K562 (cell line): ENCODE measurements at regions not wholly inside any gene's neighbourhood (a gene's known extent, or its start where the extent isn't known, plus 50 kb on each side); places are given as distances from the start of the nearest gene placed in this dataset.

Experiments
- ATAC-seq: fragments of 200-7000 bp; cut with Tn5 transposase; 3 replicates; pipeline ENCODE4 v1.9.1; 2020; ENCODE audit warnings: moderate library complexity
- BruUV-seq: library from RNA; stranded (reverse); fragments of 400-500 nt; replicated peaks from 2 replicates; lab custom pipeline; 2021; lab: Mats Ljungman, UMichigan
- CTCF ChIA-PET: fragments of 300-600 bp; formaldehyde crosslinking; extraction: SDS; loops from one replicate; lab custom pipeline; 2021; ENCODE audit warnings: low intra/inter-chr PET ratio; lab: Yijun Ruan, JAX
- POLR2A ChIA-PET: fragments of 300-600, 350-650 bp; sonication (Branson Sonifier 250); formaldehyde crosslinking; extraction: SDS; loops from one replicate; lab custom pipeline; 2021; ENCODE audit warnings: antibody characterized with exemption, inconsistent platforms; lab: Yijun Ruan, JAX
- DNase-seq, 4 experiments: peaks; one replicate each; pipeline versions ENCODE4 v3.0.0 to v3.0.0-alpha.2; 2011 to 2018; ENCODE audit warnings: low spot score in 3 of 4, mixed read lengths in 3 of 4; ENCODE audit errors: extremely low read depth in 1 of 4
- FAIRE-seq: peaks from 2 replicates; lab custom pipeline; 2011; peaks lifted over from hg19 to GRCh38; lab: Jason Lieb, UNC
- H2AFZ ChIP-seq: 2 replicates; pipeline ENCODE4 v1.6.0; 2011; ENCODE audit warnings: low read depth, low read length, control low read depth, inconsistent platforms
- H3K27ac ChIP-seq: fragments of 200-600 bp; 3 replicates; pipeline ENCODE4 v1.8.0; 2011; ENCODE audit warnings: low read depth, mild to moderate bottlenecking, control low read depth, inconsistent platforms, low read length, moderate library complexity, mixed read lengths; ENCODE audit errors: extremely low read depth
- H3K27me3 ChIP-seq, 2 experiments: fragments of 300-600 bp in 1 of 2; 2 replicates in 1 of 2; 3 replicates in 1 of 2; pipeline versions ENCODE4 v1.6.0 to v1.8.0; 2011; ENCODE audit warnings: inconsistent platforms in 2 of 2, low read length in 2 of 2, mild to moderate bottlenecking in 1 of 2, mixed read lengths in 1 of 2, moderate library complexity in 1 of 2; ENCODE audit not compliant: control insufficient read depth in 2 of 2, insufficient read depth in 2 of 2
- H3K36me3 ChIP-seq: fragments of 300-600 bp; 3 replicates; pipeline ENCODE4 v1.8.0; 2011; ENCODE audit warnings: mild to moderate bottlenecking, low read length, inconsistent platforms; ENCODE audit not compliant: control insufficient read depth, insufficient read depth
- H3K4me1 ChIP-seq, 2 experiments: fragments of 200-600 bp in 1 of 2; replicated peaks in 1 of 2; 2 replicates in 1 of 2; 3 replicates in 1 of 2; pipeline versions ENCODE4 v1.5.1 to v1.8.0; 2011; ENCODE audit warnings: inconsistent platforms in 2 of 2, low read length in 2 of 2, mild to moderate bottlenecking in 1 of 2, mixed read lengths in 1 of 2, moderate library complexity in 1 of 2; ENCODE audit not compliant: control insufficient read depth in 2 of 2, insufficient read depth in 2 of 2
- H3K4me2 ChIP-seq: 2 replicates; pipeline ENCODE4 v1.6.1; 2011; ENCODE audit warnings: low read length, control low read depth, inconsistent platforms, mixed read lengths; ENCODE audit not compliant: insufficient read depth
- H3K4me3 ChIP-seq: fragments of 200-600 bp; sonication (generic), shearing (Covaris generic); 2 replicates; pipeline ENCODE4 v1.5.1; 2016; ENCODE audit warnings: control low read depth, inconsistent platforms
- H3K79me2 ChIP-seq: fragments of 200-600 bp; 3 replicates; pipeline ENCODE4 v1.8.0; 2011; ENCODE audit warnings: low read length, inconsistent platforms; ENCODE audit not compliant: control insufficient read depth, insufficient read depth
- H3K9ac ChIP-seq, 2 experiments: 2 replicates each; pipeline versions ENCODE4 v1.6.0 to v1.6.1; 2011; ENCODE audit warnings: low read depth in 2 of 2, low read length in 2 of 2, control low read depth in 1 of 2, inconsistent platforms in 1 of 2, mild to moderate bottlenecking in 1 of 2, mixed read lengths in 1 of 2; ENCODE audit not compliant: insufficient read depth in 1 of 2
- H3K9me1 ChIP-seq: one replicate; pipeline ENCODE4 v1.6.0; 2011; ENCODE audit warnings: inconsistent platforms, mild to moderate bottlenecking, low read length, moderate library complexity; ENCODE audit not compliant: control insufficient read depth, insufficient read depth
- H3K9me3 ChIP-seq: replicated peaks from 2 replicates; pipeline ENCODE4 v1.5.1; 2011; ENCODE audit warnings: low read depth, low read length, inconsistent platforms; ENCODE audit not compliant: control insufficient read depth, insufficient read depth
- H4K20me1 ChIP-seq: replicated peaks from 2 replicates; pipeline ENCODE4 v1.6.1; 2011; ENCODE audit warnings: low read length, inconsistent platforms, mixed read lengths; ENCODE audit not compliant: control insufficient read depth, insufficient read depth
- BACH1 ChIP-seq: fragments of 200-800 bp; sonication (Bioruptor generic); IDR thresholded peaks from 2 replicates; pipeline ENCODE4 v1.6.1; 2016; ENCODE audit warnings: missing genetic modification characterization, missing compliant biosample characterization
- DIDO1 ChIP-seq: fragments of 450-650 bp; IDR thresholded peaks from 2 replicates; pipeline ENCODE4 v1.6.1; 2016; ENCODE audit warnings: low read depth, missing biosample characterization, missing genetic modification characterization
- EHMT2 ChIP-seq: fragments of 450-650 bp; IDR thresholded peaks from 2 replicates; pipeline ENCODE4 v1.6.1; 2018; ENCODE audit warnings: antibody characterized with exemption
- GATAD2A ChIP-seq: fragments of 450-650 bp; IDR thresholded peaks from 2 replicates; pipeline ENCODE4 v1.6.1; 2017
- GATAD2B ChIP-seq: fragments of 450-650 bp; IDR thresholded peaks from 2 replicates; pipeline ENCODE4 v1.6.1; 2017; ENCODE audit warnings: mild to moderate bottlenecking, borderline replicate concordance
- HDAC3 ChIP-seq: fragments of 450-650 bp; IDR thresholded peaks from 2 replicates; pipeline ENCODE4 v1.6.1; 2018; ENCODE audit warnings: borderline replicate concordance, mild to moderate bottlenecking, moderate library complexity; ENCODE audit not compliant: partially characterized antibody
- HES1 ChIP-seq: fragments of 450-650 bp; IDR thresholded peaks from 2 replicates; pipeline ENCODE4 v1.6.1; 2016; ENCODE audit warnings: low read depth, mild to moderate bottlenecking, moderate library complexity
- ILF3 ChIP-seq: fragments of 450-650 bp; IDR thresholded peaks from 2 replicates; pipeline ENCODE4 v1.6.1; 2018; ENCODE audit warnings: antibody characterized with exemption, mild to moderate bottlenecking, moderate library complexity, borderline replicate concordance
- MTA2 ChIP-seq: fragments of 450-650 bp; IDR thresholded peaks from 2 replicates; pipeline ENCODE4 v1.6.1; 2016; ENCODE audit warnings: low read depth
- MXI1 ChIP-seq: IDR thresholded peaks from 2 replicates; pipeline ENCODE4 v1.6.1; 2011; ENCODE audit warnings: low read depth, mild to moderate bottlenecking, improper control_type of control experiment, low read length
- NFATC3 ChIP-seq: fragments of 450-650 bp; IDR thresholded peaks from 2 replicates; pipeline ENCODE4 v1.6.1; 2017; ENCODE audit warnings: mild to moderate bottlenecking
- NFRKB ChIP-seq: fragments of 450-650 bp; IDR thresholded peaks from 2 replicates; pipeline ENCODE4 v1.6.1; 2016; ENCODE audit warnings: low read depth
- PHF21A ChIP-seq: fragments of 450-650 bp; IDR thresholded peaks from 2 replicates; pipeline ENCODE4 v1.6.1; 2017; ENCODE audit warnings: low read depth, borderline replicate concordance
- POLR2G ChIP-seq: fragments of 200-400 bp; formaldehyde crosslinking; IDR thresholded peaks from 2 replicates; pipeline ENCODE4 v1.6.1; 2017; ENCODE audit warnings: low read depth, mild to moderate bottlenecking, antibody characterized with exemption, low read length, moderate library complexity
- RBM22 ChIP-seq: fragments of 200-400 bp; formaldehyde crosslinking; IDR thresholded peaks from 2 replicates; pipeline ENCODE4 v1.6.1; 2018; ENCODE audit warnings: low read length, low read depth; ENCODE audit not compliant: poor library complexity, severe bottlenecking
- SIN3A ChIP-seq, 2 experiments: fragments of 150-350 bp in 1 of 2; IDR thresholded peaks; 2 replicates each; pipeline ENCODE4 v1.6.1; 2011 to 2016; ENCODE audit warnings: borderline replicate concordance in 2 of 2, low read depth in 2 of 2, low read length in 2 of 2, mild to moderate bottlenecking in 2 of 2, moderate library complexity in 2 of 2; ENCODE audit not compliant: control insufficient read depth in 1 of 2
- SMARCA4 ChIP-seq: fragments of 450-650 bp; IDR thresholded peaks from 2 replicates; pipeline ENCODE4 v1.6.1; 2016
- ZNF140 ChIP-seq: fragments of 250-450 bp; sonication (Bioruptor Pico); IDR thresholded peaks from 2 replicates; pipeline ENCODE4 v1.8.0; 2021; ENCODE audit warnings: moderate library complexity, mild to moderate bottlenecking, inconsistent platforms
- ZNF197 ChIP-seq: fragments of 200-800 bp; sonication (Bioruptor generic); IDR thresholded peaks from 2 replicates; pipeline ENCODE4 v1.6.1; 2016; ENCODE audit warnings: low read depth, missing genetic modification characterization, missing compliant biosample characterization
- ZNF717 ChIP-seq: fragments of 250-450 bp; sonication (Bioruptor Pico); IDR thresholded peaks from 2 replicates; pipeline ENCODE4 v1.5.0; 2021
- WGBS: fragments of 100-300 bp; shearing (Covaris generic); methylation state at CpG from one replicate; pipeline ENCODE4 v1.1.6; 2016; ENCODE audit warnings: low coverage, mixed read lengths; ENCODE audit not compliant: insufficient coverage; ENCODE audit errors: missing lambda C conversion rate; 5-methylcytosine and 5-hydroxymethylcytosine counted together
- in situ Hi-C: fragments of 300-500 bp; cut with MboI; formaldehyde crosslinking; loops from 4 replicates; pipeline ENCODE4 v1.15.0; 2018; ENCODE audit warnings: inconsistent platforms, mixed read lengths
- intact Hi-C: fragments of 100-400 bp; cut with micrococcal nuclease; formaldehyde crosslinking; loops from 2 replicates; pipeline ENCODE4 v1.14.2; 2022

GRCh38 chr4:187021436-187022205 is 298.0 kb upstream of the FAT1 start:
- H3K79me2 ChIP-seq: no peaks in the 10 kb centered on the region
- no peak overlapping the region for H3K27ac ChIP-seq
- 2% methylated on average over 6 of the region's 6 CpGs for WGBS
- no peak overlapping the region for H3K4me3 ChIP-seq
- no peaks in the 10 kb centered on the region for H4K20me1 ChIP-seq
- in situ Hi-C loops (no loop called here), intact Hi-C loops (no loop called here)
- no peak for ATAC-seq
- H3K9me3 ChIP-seq: no peaks in the 10 kb centered on the region
- no peak for FAIRE-seq
- TF ChIP-seq SIN3A (IDR thresholded peaks at IDR 0.05; ENCODE audit: borderline replicate concordance in 2 of 2, control insufficient read depth in 1 of 2, low read depth in 2 of 2, low read length in 2 of 2) (no peak), RBM22 (no peak), ZNF140 (CRISPR knock-in tag) (no peak), EHMT2 (no peak), ILF3 (no peak), HDAC3 (no peak), NFATC3 (no peak), POLR2G (no peak), SMARCA4 (no peak), BACH1 (tag) (no peak), GATAD2A (no peak), HES1 (no peak), PHF21A (no peak), NFRKB (no peak), MXI1 (no peak), GATAD2B (no peak), DIDO1 (no peak), ZNF717 (CRISPR knock-in tag) (no peak), MTA2 (no peak), ZNF197 (CRISPR knock-in tag) (no peak)
- no peaks in the 10 kb centered on the region for H3K4me1 ChIP-seq
- no peak overlapping the region for H3K9ac ChIP-seq
- no peak for DNase-seq
- CTCF ChIA-PET: no interaction called here
- no peak overlapping the region for H2AFZ ChIP-seq
- H3K27me3 ChIP-seq: no peaks in the 10 kb centered on the region
- POLR2A ChIA-PET: no interaction called here
- no peaks in the 10 kb centered on the region for H3K9me1 ChIP-seq
- no TSS peak for BruUV-seq
- no peaks in the 10 kb centered on the region for H3K36me3 ChIP-seq
- no peak overlapping the region for H3K4me2 ChIP-seq
